A673 (cell line): ENCODE measurements at regions not wholly inside any gene's neighbourhood (a gene's known extent, or its start where the extent isn't known, plus 50 kb on each side); places are given as distances from the start of the nearest gene placed in this dataset.

Experiments used
- EZH2 ChIP-seq: fragments of 200-600 bp; sonication (generic); IDR thresholded peaks from 2 replicates; pipeline ENCODE4 v1.6.1; 2017; ENCODE audit warnings: borderline replicate concordance, low read depth, mild to moderate bottlenecking, mixed read lengths, antibody characterized with exemption, low read length; ENCODE audit not compliant: poor library complexity, severe bottlenecking
- TF ChIP-seq, protein P1 (sequence below): fragments of 300-800, 200-600 bp; sonication (generic); conservative IDR thresholded peaks from 2 replicates; pipeline ENCODE4 v1.5.1; 2017; ENCODE audit warnings: low read depth, mild to moderate bottlenecking, antibody characterized with exemption, low read length, moderate library complexity, mixed read lengths

DNA sequence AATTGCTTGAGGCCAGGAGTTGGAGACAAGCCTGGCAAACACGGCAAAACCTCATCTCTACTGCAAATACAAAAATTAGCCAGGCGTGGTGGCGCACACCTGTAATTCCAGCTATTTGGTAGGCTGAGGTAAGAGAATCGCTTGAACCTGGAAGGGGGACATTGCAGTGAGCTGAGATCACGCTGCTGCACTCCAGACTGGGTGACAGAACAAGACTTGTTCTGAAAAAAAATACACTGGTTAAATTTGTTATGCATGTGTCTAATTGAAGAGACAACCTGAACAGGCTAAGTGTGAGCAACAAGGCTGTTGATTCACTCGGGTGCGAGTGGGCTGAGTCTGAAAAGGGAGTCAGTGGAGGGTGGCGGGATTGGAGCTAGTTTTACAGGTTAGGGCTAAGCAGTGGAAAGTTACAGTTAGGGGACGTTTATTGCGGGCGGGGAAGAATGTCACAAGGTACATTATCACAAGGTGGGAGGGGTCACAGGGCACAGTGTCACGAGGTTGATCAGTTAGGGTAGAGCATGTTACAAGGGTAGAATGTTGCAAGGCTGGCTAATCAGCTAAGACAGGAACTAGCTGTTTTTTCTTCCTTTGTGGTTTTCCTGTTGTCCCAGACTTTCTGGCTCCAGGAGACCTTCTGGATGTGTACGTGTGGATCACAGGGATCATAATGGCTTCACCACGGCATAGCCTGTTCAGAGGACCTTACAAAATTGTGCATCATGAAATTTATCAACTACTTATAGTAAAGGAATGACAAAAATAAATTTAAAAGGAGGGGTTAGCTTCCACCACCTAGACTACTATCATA is 115.8 kb downstream of the NAA11 start:
- no peak for TF ChIP-seq EZH2
- TF ChIP-seq, protein P1, sequence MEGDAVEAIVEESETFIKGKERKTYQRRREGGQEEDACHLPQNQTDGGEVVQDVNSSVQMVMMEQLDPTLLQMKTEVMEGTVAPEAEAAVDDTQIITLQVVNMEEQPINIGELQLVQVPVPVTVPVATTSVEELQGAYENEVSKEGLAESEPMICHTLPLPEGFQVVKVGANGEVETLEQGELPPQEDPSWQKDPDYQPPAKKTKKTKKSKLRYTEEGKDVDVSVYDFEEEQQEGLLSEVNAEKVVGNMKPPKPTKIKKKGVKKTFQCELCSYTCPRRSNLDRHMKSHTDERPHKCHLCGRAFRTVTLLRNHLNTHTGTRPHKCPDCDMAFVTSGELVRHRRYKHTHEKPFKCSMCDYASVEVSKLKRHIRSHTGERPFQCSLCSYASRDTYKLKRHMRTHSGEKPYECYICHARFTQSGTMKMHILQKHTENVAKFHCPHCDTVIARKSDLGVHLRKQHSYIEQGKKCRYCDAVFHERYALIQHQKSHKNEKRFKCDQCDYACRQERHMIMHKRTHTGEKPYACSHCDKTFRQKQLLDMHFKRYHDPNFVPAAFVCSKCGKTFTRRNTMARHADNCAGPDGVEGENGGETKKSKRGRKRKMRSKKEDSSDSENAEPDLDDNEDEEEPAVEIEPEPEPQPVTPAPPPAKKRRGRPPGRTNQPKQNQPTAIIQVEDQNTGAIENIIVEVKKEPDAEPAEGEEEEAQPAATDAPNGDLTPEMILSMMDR: no peak
